ENCODE measurements at regions not wholly inside any gene's neighbourhood (a gene's known extent, or its start where the extent isn't known, plus 50 kb on each side); places are given as distances from the start of the nearest gene placed in this dataset.

- no peaks in the 10 kb centered on the region for H3K27me3 Mint-ChIP-seq
- H3K79me2 ChIP-seq (ENCODE audit: control insufficient read depth, insufficient read depth, low read length), result no peaks in the 10 kb centered on the region
- H3K4me1 Mint-ChIP-seq, result peaks cover 57% of the 10 kb centered on the region
- peaks cover 0 to 4% (median 0%) of the 10 kb centered on the region in 3 donors for H3K9me3 ChIP-seq (ENCODE audit: control extremely low read depth in 1 of 3, control insufficient read depth in 2 of 3, insufficient read depth in 1 of 3, low read length in 2 of 3)
- intact Hi-C loops (cut with micrococcal nuclease), result no loop called here
- no peak overlapping the region for H3K4me2 ChIP-seq (replicated peaks; ENCODE audit: low read depth, low read length, poor library complexity, severe bottlenecking)
- no peaks in the 10 kb centered on the region for H4K20me1 ChIP-seq (ENCODE audit: control insufficient read depth, insufficient read depth, low read length, poor library complexity, severe bottlenecking)
- no CpG with 5 or more reads among the region's 3 CpGs for WGBS (ENCODE audit: insufficient coverage)
- H3K27ac Mint-ChIP-seq, result no peak overlapping the region
- POLR2A ChIA-PET, result no interaction called here
- no peak overlapping the region for H3K9ac ChIP-seq (ENCODE audit: low read length)
- H3K27ac ChIP-seq (ENCODE audit: low read length in 2 of 2), result no peak overlapping the region
- no peak for DNase-seq
- ATAC-seq (ENCODE audit: low read depth), result no peak
- H2AFZ ChIP-seq (ENCODE audit: insufficient read depth, low read depth, low read length, poor library complexity, severe bottlenecking), result no peak overlapping the region
- no peak overlapping the region for H3K4me3 Mint-ChIP-seq
- H3K9me3 Mint-ChIP-seq (ENCODE audit: insufficient read depth), result no peaks in the 10 kb centered on the region
- H3K27me3 ChIP-seq (replicated peaks in 1 of 4; ENCODE audit: control extremely low read depth in 1 of 4, control insufficient read depth in 3 of 4, insufficient read depth in 4 of 4, low read length in 3 of 4), result no peaks in the 10 kb centered on the region
- no peaks in the 10 kb centered on the region for H3K36me3 ChIP-seq (replicated peaks in 1 of 2; ENCODE audit: control extremely low read depth in 1 of 2, control insufficient read depth in 1 of 2, extremely low read depth in 1 of 2, insufficient read depth in 2 of 2, low read length in 1 of 2)
- CTCF ChIA-PET, result no interaction called here
- TF ChIP-seq EZH2 (IDR thresholded peaks at IDR 0.05; ENCODE audit: borderline replicate concordance, insufficient read depth, low read depth, low read length, poor library complexity, severe bottlenecking) (no peak), CTCF (IDR thresholded peaks at IDR 0.05) (no peak)
- H3K4me3 ChIP-seq (ENCODE audit: control extremely low read depth in 1 of 5, extremely low read depth in 1 of 5, insufficient read depth in 1 of 5, low read depth in 2 of 5, low read length in 4 of 5), result no peak overlapping the region
- peaks cover 39 to 63% of the 10 kb centered on the region in 2 donors for H3K4me1 ChIP-seq (ENCODE audit: control insufficient read depth in 2 of 2, insufficient read depth in 2 of 2, low read length in 2 of 2)
Measured at GRCh38 chr12:116339800-116340371, 62.4 kb upstream of the MED13L start.

- Mint-ChIP-seq H3K27ac (no peak overlapping the region), H3K27me3 (no peaks in the 10 kb centered on the region), H3K9me3 (ENCODE audit: insufficient read depth) (peaks cover 2% of the 10 kb centered on the region), H3K4me1 (peaks cover 30% of the 10 kb centered on the region), H3K4me3 (no peak overlapping the region)
- Histone ChIP-seq H3K4me2 (replicated peaks; ENCODE audit: low read depth, low read length, poor library complexity, severe bottlenecking) (no peak overlapping the region), H3K4me1 (ENCODE audit: control insufficient read depth in 2 of 2, insufficient read depth in 2 of 2, low read length in 2 of 2) (peaks cover 14 to 27% of the 10 kb centered on the region in 2 donors), H4K20me1 (ENCODE audit: control insufficient read depth, insufficient read depth, low read length, poor library complexity, severe bottlenecking) (no peaks in the 10 kb centered on the region), H3K27me3 (replicated peaks in 1 of 4; ENCODE audit: control extremely low read depth in 1 of 4, control insufficient read depth in 3 of 4, insufficient read depth in 4 of 4, low read length in 3 of 4) (no peaks in the 10 kb centered on the region), H3K4me3 (ENCODE audit: control extremely low read depth in 1 of 5, extremely low read depth in 1 of 5, insufficient read depth in 1 of 5, low read depth in 2 of 5, low read length in 4 of 5) (no peak overlapping the region), H3K79me2 (ENCODE audit: control insufficient read depth, insufficient read depth, low read length) (no peaks in the 10 kb centered on the region), H2AFZ (ENCODE audit: insufficient read depth, low read depth, low read length, poor library complexity, severe bottlenecking) (no peak overlapping the region), H3K9ac (ENCODE audit: low read length) (no peak overlapping the region), H3K36me3 (replicated peaks in 1 of 2; ENCODE audit: control extremely low read depth in 1 of 2, control insufficient read depth in 1 of 2, extremely low read depth in 1 of 2, insufficient read depth in 2 of 2, low read length in 1 of 2) (no peaks in the 10 kb centered on the region), H3K9me3 (ENCODE audit: control extremely low read depth in 1 of 3, control insufficient read depth in 2 of 3, insufficient read depth in 1 of 3, low read length in 2 of 3) (peaks cover 0 to 4% (median 0%) of the 10 kb centered on the region in 3 donors), H3K27ac (ENCODE audit: low read length in 2 of 2) (no peak overlapping the region)
- ChIA-PET POLR2A (interaction anchor here (0.7 kb wide), 1 partner anchor 44 kb away, joined by 4 read pairs; no protein-coding TSS in a partner anchor), CTCF (interaction anchor here (0.6 to 2.1 kb wide), 2 partner anchors 256 to 263 kb away, joined by 4 to 7 read pairs; no protein-coding TSS in a partner anchor)
- TF ChIP-seq EZH2 (IDR thresholded peaks at IDR 0.05; ENCODE audit: borderline replicate concordance, insufficient read depth, low read depth, low read length, poor library complexity, severe bottlenecking) (no peak), CTCF (IDR thresholded peaks at IDR 0.05) (no peak)
- intact Hi-C loops (cut with micrococcal nuclease), result no loop called here
- WGBS (ENCODE audit: insufficient coverage), result 87% methylated on average over 1 of the region's 1 CpG
- ATAC-seq (ENCODE audit: low read depth) (no peak), DNase-seq (no peak)
Measured at GRCh38 chr12:116343331-116343884, 65.9 kb upstream of the MED13L start.

Data from B cell (primary cell).